ENCODE measurements at regions not wholly inside any gene's neighbourhood (a gene's known extent, or its start where the extent isn't known, plus 50 kb on each side); places are given as distances from the start of the nearest gene placed in this dataset.

GRCh38 chr16:79269211-79269863 is 331.2 kb downstream of the MAF start:
- TF ChIP-seq ZBTB7A (tag by site-specific recombination; IDR thresholded peaks at IDR 0.05; ENCODE audit: low read depth) (no peak), ZNF704 (tag by site-specific recombination; IDR thresholded peaks at IDR 0.05) (no peak), ZNF391 (tag by site-specific recombination; IDR thresholded peaks at IDR 0.05; ENCODE audit: borderline replicate concordance, low read depth) (no peak), ZFP3 (tag by site-specific recombination; IDR thresholded peaks at IDR 0.05; ENCODE audit: low read depth) (no peak)
- TF ChIP-seq, protein P1, sequence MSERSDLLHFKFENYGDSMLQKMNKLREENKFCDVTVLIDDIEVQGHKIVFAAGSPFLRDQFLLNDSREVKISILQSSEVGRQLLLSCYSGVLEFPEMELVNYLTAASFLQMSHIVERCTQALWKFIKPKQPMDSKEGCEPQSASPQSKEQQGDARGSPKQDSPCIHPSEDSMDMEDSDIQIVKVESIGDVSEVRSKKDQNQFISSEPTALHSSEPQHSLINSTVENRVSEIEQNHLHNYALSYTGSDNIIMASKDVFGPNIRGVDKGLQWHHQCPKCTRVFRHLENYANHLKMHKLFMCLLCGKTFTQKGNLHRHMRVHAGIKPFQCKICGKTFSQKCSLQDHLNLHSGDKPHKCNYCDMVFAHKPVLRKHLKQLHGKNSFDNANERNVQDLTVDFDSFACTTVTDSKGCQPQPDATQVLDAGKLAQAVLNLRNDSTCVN (tag by site-specific recombination; optimal IDR thresholded peaks at IDR 0.05): no peak

Measured in HEK293 (cell line).